Mesenchymal stem cell (in vitro differentiated cells and primary cell): ENCODE measurements at regions not wholly inside any gene's neighbourhood (a gene's known extent, or its start where the extent isn't known, plus 50 kb on each side); places are given as distances from the start of the nearest gene placed in this dataset.
"Not testable (repeated sequence)": the region's sequence is repeated elsewhere in the genome, so short reads cannot be mapped to it uniquely, and the experiment has no call there.

Source experiments
- DNase-seq: peaks from one replicate; pipeline ENCODE4 v3.0.0-alpha.2; 2013
- H2AFZ ChIP-seq: one replicate; pipeline ENCODE4 v1.6.1; 2013; ENCODE audit warnings: low read depth, mild to moderate bottlenecking, control low read depth, inconsistent platforms, low read length, moderate library complexity
- H2AK5ac ChIP-seq: 2 replicates; pipeline ENCODE4 v1.6.1; 2013; ENCODE audit warnings: low read length, moderate library complexity, mild to moderate bottlenecking, inconsistent platforms; ENCODE audit not compliant: severe bottlenecking
- H2BK120ac ChIP-seq: one replicate; pipeline ENCODE4 v1.6.1; 2013; ENCODE audit warnings: low read depth, mild to moderate bottlenecking, inconsistent platforms, low read length, moderate library complexity
- H2BK12ac ChIP-seq, 2 experiments: one replicate each; pipeline ENCODE4 v1.6.1; 2013; ENCODE audit warnings: inconsistent platforms in 2 of 2, low read length in 2 of 2, mild to moderate bottlenecking in 2 of 2, moderate library complexity in 2 of 2, control low read depth in 1 of 2
- H2BK15ac ChIP-seq: one replicate; pipeline ENCODE4 v1.6.1; 2013; ENCODE audit warnings: mild to moderate bottlenecking, low read depth, inconsistent platforms; ENCODE audit not compliant: poor library complexity, severe bottlenecking
- H2BK5ac ChIP-seq: 2 replicates; pipeline ENCODE4 v1.6.1; 2013; ENCODE audit warnings: low read depth, mild to moderate bottlenecking, low read length, control low read depth, inconsistent platforms; ENCODE audit not compliant: poor library complexity, severe bottlenecking
- H3K14ac ChIP-seq, 2 experiments: one replicate each; pipeline ENCODE4 v1.6.1; 2013; ENCODE audit warnings: inconsistent platforms in 2 of 2, low read length in 2 of 2, control low read depth in 1 of 2, mild to moderate bottlenecking in 1 of 2, moderate library complexity in 1 of 2
- H3K18ac ChIP-seq, 2 experiments: one replicate each; pipeline ENCODE4 v1.6.1; 2013; ENCODE audit warnings: inconsistent platforms in 2 of 2, low read length in 2 of 2, control low read depth in 1 of 2, low read depth in 1 of 2, mild to moderate bottlenecking in 1 of 2
- H3K23ac ChIP-seq, 2 experiments: one replicate each; pipeline ENCODE4 v1.6.1; 2013; ENCODE audit warnings: inconsistent platforms in 2 of 2, low read length in 2 of 2, mild to moderate bottlenecking in 2 of 2, moderate library complexity in 2 of 2, control low read depth in 1 of 2
- H3K27ac ChIP-seq: 2 replicates; pipeline ENCODE4 v1.5.1; 2013; ENCODE audit warnings: mild to moderate bottlenecking, moderate library complexity, low read length, control low read depth, inconsistent platforms; ENCODE audit not compliant: poor library complexity, severe bottlenecking
- H3K27me3 ChIP-seq, 2 experiments: 2 replicates each; pipeline versions ENCODE4 v1.6.1 to v1.7.0; 2013; ENCODE audit warnings: low read length in 2 of 2, mild to moderate bottlenecking in 2 of 2, moderate library complexity in 2 of 2, control low read depth in 1 of 2, inconsistent platforms in 1 of 2; ENCODE audit not compliant: control insufficient read depth in 1 of 2, insufficient read depth in 1 of 2
- H3K36me3 ChIP-seq, 2 experiments: 2 replicates each; pipeline versions ENCODE4 v1.6.1 to v1.7.0; 2013; ENCODE audit warnings: low read length in 2 of 2, control low read depth in 1 of 2, inconsistent platforms in 1 of 2, low read depth in 1 of 2, mild to moderate bottlenecking in 1 of 2; ENCODE audit not compliant: insufficient read depth in 2 of 2, control insufficient read depth in 1 of 2
- H3K4ac ChIP-seq, 2 experiments: one replicate each; pipeline ENCODE4 v1.6.1; 2013; ENCODE audit warnings: inconsistent platforms in 2 of 2, low read length in 2 of 2, mild to moderate bottlenecking in 2 of 2, moderate library complexity in 2 of 2, control low read depth in 1 of 2, low read depth in 1 of 2
- H3K4me1 ChIP-seq: 2 replicates; pipeline ENCODE4 v1.6.1; 2013; ENCODE audit warnings: low read depth, low read length, control low read depth; ENCODE audit not compliant: control insufficient read depth, insufficient read depth
- H3K4me2 ChIP-seq: 2 replicates; pipeline ENCODE4 v1.6.1; 2013; ENCODE audit warnings: low read length, mild to moderate bottlenecking, inconsistent platforms; ENCODE audit not compliant: poor library complexity, severe bottlenecking
- H3K4me3 ChIP-seq, 2 experiments: 2 replicates each; pipeline versions ENCODE4 v1.5.1 to v1.7.0; 2013; ENCODE audit warnings: low read length in 2 of 2, mild to moderate bottlenecking in 2 of 2, control low read depth in 1 of 2, low read depth in 1 of 2; ENCODE audit not compliant: insufficient read depth in 1 of 2
- H3K79me1 ChIP-seq: replicated peaks from 2 replicates; pipeline ENCODE4 v1.6.1; 2013; ENCODE audit warnings: mild to moderate bottlenecking, control low read depth, low read length, inconsistent platforms; ENCODE audit not compliant: poor library complexity, severe bottlenecking
- H3K9ac ChIP-seq: 2 replicates; pipeline ENCODE4 v1.7.0; 2013; ENCODE audit warnings: mild to moderate bottlenecking, low read length, moderate library complexity
- H3K9me3 ChIP-seq: 2 replicates; pipeline ENCODE4 v1.7.0; 2013; ENCODE audit warnings: mild to moderate bottlenecking, low read length; ENCODE audit not compliant: control insufficient read depth
- H4K8ac ChIP-seq: one replicate; pipeline ENCODE4 v1.6.1; 2013; ENCODE audit warnings: inconsistent platforms, mild to moderate bottlenecking, low read length, moderate library complexity
- H4K91ac ChIP-seq: one replicate; pipeline ENCODE4 v1.6.1; 2013; ENCODE audit warnings: mild to moderate bottlenecking, low read length, inconsistent platforms
- WGBS: methylation state at CpG from one replicate; pipeline ENCODE4 v1.1.7; 2013; ENCODE audit warnings: mixed read lengths; 5-methylcytosine and 5-hydroxymethylcytosine counted together

- not testable (repeated sequence) for H3K4me1 ChIP-seq, H2AK5ac ChIP-seq, H3K23ac ChIP-seq, H2AFZ ChIP-seq, H2BK120ac ChIP-seq, DNase-seq, H3K79me1 ChIP-seq, H3K27ac ChIP-seq, H4K8ac ChIP-seq, H3K4me3 ChIP-seq, H4K91ac ChIP-seq, H3K4me2 ChIP-seq, H3K18ac ChIP-seq, H2BK12ac ChIP-seq, H3K14ac ChIP-seq, H3K27me3 ChIP-seq, H2BK5ac ChIP-seq, H2BK15ac ChIP-seq, H3K4ac ChIP-seq, H3K36me3 ChIP-seq, H3K9ac ChIP-seq
- peaks cover 11% of the 10 kb centered on the region for H3K9me3 ChIP-seq
- 92% methylated on average over 21 of the region's 29 CpGs for WGBS
Measured at GRCh38 chr9:24135072-24135471, 309.0 kb upstream of the ELAVL2 start.

- Histone ChIP-seq H2BK12ac (no peak overlapping the region), H3K4me1 (no peaks in the 10 kb centered on the region), H3K79me1 (no peaks in the 10 kb centered on the region), H4K8ac (no peak overlapping the region), H3K23ac (no peak overlapping the region), H3K9ac (no peak overlapping the region), H2BK5ac (no peak overlapping the region), H3K4me3 (no peak overlapping the region), H3K4ac (no peak overlapping the region), H2BK120ac (no peak overlapping the region), H4K91ac (no peak overlapping the region), H2BK15ac (no peak overlapping the region), H3K14ac (no peak overlapping the region), H3K18ac (no peak overlapping the region), H3K4me2 (no peak overlapping the region), H3K27me3 (no peaks in the 10 kb centered on the region), H3K36me3 (no peaks in the 10 kb centered on the region), H2AK5ac (no peak overlapping the region), H3K27ac (no peak overlapping the region), H3K9me3 (peaks cover 16% of the 10 kb centered on the region), H2AFZ (no peak overlapping the region)
- WGBS, result 85% methylated on average over 1 of the region's 2 CpGs
- DNase-seq, result no peak
Measured at GRCh38 chr9:24132244-24132643, 306.2 kb upstream of the ELAVL2 start.

GRCh38 chr9:24127519-24127918 is 301.5 kb upstream of the ELAVL2 start:
- H2BK12ac ChIP-seq, result no peak overlapping the region
- no peak overlapping the region for H4K8ac ChIP-seq
- no peak overlapping the region for H2AK5ac ChIP-seq
- no peak overlapping the region for H4K91ac ChIP-seq
- H3K4me3 ChIP-seq, result no peak overlapping the region
- no peaks in the 10 kb centered on the region for H3K27me3 ChIP-seq
- H3K36me3 ChIP-seq, result no peaks in the 10 kb centered on the region
- no peak overlapping the region for H2AFZ ChIP-seq
- no peak overlapping the region for H3K4ac ChIP-seq
- no CpG with 5 or more reads among the region's 1 CpG for WGBS
- H3K9me3 ChIP-seq, result peaks cover 19% of the 10 kb centered on the region
- no peak overlapping the region for H2BK15ac ChIP-seq
- no peak overlapping the region for H3K4me2 ChIP-seq
- H2BK5ac ChIP-seq, result no peak overlapping the region
- no peak overlapping the region for H3K9ac ChIP-seq
- no peak for DNase-seq
- H3K79me1 ChIP-seq, result no peaks in the 10 kb centered on the region
- no peak overlapping the region for H3K23ac ChIP-seq
- H3K14ac ChIP-seq, result no peak overlapping the region
- no peak overlapping the region for H2BK120ac ChIP-seq
- no peak overlapping the region for H3K27ac ChIP-seq
- no peak overlapping the region for H3K18ac ChIP-seq
- no peaks in the 10 kb centered on the region for H3K4me1 ChIP-seq

DNA sequence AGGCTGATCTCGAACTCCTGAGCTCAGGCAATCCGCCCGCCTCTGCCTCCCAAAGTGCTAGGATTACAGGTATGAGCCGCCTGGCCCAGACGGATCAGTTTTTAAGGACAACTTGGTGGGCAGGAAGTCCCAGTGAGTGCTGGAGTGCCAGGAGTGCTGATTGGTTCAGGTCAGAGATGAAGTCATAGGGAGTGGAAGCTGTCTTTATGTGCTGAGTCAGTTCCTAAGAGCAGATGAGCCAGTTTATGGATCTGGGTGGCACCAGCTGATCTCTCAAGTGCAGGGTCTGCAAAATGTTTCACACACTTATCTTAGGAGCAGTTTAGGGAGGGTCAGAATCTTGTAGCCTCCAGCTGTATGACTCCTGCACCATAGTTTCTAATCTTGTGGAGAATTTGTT is 292.1 kb upstream of the ELAVL2 start:
- Histone ChIP-seq H3K14ac (no peak overlapping the region), H3K27me3 (no peaks in the 10 kb centered on the region), H3K4me2 (no peak overlapping the region), H3K23ac (no peak overlapping the region), H3K36me3 (no peaks in the 10 kb centered on the region), H2BK5ac (no peak overlapping the region), H2BK12ac (no peak overlapping the region), H3K4ac (no peak overlapping the region), H3K4me1 (no peaks in the 10 kb centered on the region), H2BK15ac (no peak overlapping the region), H3K79me1 (no peaks in the 10 kb centered on the region), H3K18ac (no peak overlapping the region), H3K9ac (no peak overlapping the region), H3K4me3 (no peak overlapping the region), H2AFZ (no peak overlapping the region), H4K91ac (no peak overlapping the region), H4K8ac (no peak overlapping the region), H2AK5ac (no peak overlapping the region), H3K9me3 (peaks cover 3% of the 10 kb centered on the region), H2BK120ac (no peak overlapping the region), H3K27ac (no peak overlapping the region)
- 68% methylated on average over 5 of the region's 5 CpGs for WGBS
- DNase-seq, result no peak
